Progenitor cell of endocrine pancreas (in vitro differentiated cells): ENCODE measurements at regions not wholly inside any gene's neighbourhood (a gene's known extent, or its start where the extent isn't known, plus 50 kb on each side); places are given as distances from the start of the nearest gene placed in this dataset.

Experiments
- DNase-seq: peaks from one replicate; pipeline ENCODE4 v3.0.0; 2021; ENCODE audit warnings: low spot score; ENCODE audit not compliant: unreplicated experiment
- H3K27ac Mint-ChIP-seq: 2 replicates; pipeline ENCODE4 v1.8.0; 2021; ENCODE audit warnings: mild to moderate bottlenecking, moderate library complexity, mixed read lengths
- H3K27me3 Mint-ChIP-seq: 2 replicates; pipeline ENCODE4 v1.8.0; 2021; ENCODE audit warnings: mixed read lengths
- H3K36me3 Mint-ChIP-seq: 2 replicates; pipeline ENCODE4 v1.8.0; 2022; ENCODE audit warnings: mixed read lengths; ENCODE audit not compliant: insufficient read depth
- H3K4me1 Mint-ChIP-seq: 2 replicates; pipeline ENCODE4 v1.8.0; 2021; ENCODE audit warnings: low read depth, mixed read lengths
- H3K4me3 Mint-ChIP-seq: 2 replicates; pipeline ENCODE4 v1.8.0; 2021; ENCODE audit warnings: low read depth, mild to moderate bottlenecking, moderate library complexity, mixed read lengths
- H3K9me3 Mint-ChIP-seq: 2 replicates; pipeline ENCODE4 v1.8.0; 2021; ENCODE audit warnings: low read depth, mixed read lengths
- CTCF ChIP-seq: fragments of 200-600 bp; sonication (generic); IDR thresholded peaks from one replicate; pipeline ENCODE4 v1.5.0; 2021; ENCODE audit warnings: antibody characterized with exemption, mild to moderate bottlenecking; ENCODE audit not compliant: unreplicated experiment

GRCh38 chr7:156434706-156435105 is 205.9 kb upstream of the RNF32 start:
- no peak for TF ChIP-seq CTCF
- Mint-ChIP-seq H3K4me3 (no peak overlapping the region), H3K9me3 (no peaks in the 10 kb centered on the region), H3K27me3 (peaks cover 20% of the 10 kb centered on the region), H3K4me1 (no peaks in the 10 kb centered on the region), H3K36me3 (no peaks in the 10 kb centered on the region), H3K27ac (no peak overlapping the region)
- DNase-seq = no peak

GRCh38 chr7:156432018-156432417 is 208.6 kb upstream of the RNF32 start:
- Mint-ChIP-seq H3K36me3 (no peaks in the 10 kb centered on the region), H3K4me3 (no peak overlapping the region), H3K27ac (no peak overlapping the region), H3K9me3 (no peaks in the 10 kb centered on the region), H3K27me3 (peaks cover 21% of the 10 kb centered on the region), H3K4me1 (no peaks in the 10 kb centered on the region)
- no peak for DNase-seq
- TF ChIP-seq CTCF = no peak

GRCh38 chr7:156430109-156430508 is 210.5 kb upstream of the RNF32 start:
- no peak for TF ChIP-seq CTCF
- H3K4me3 Mint-ChIP-seq = no peak overlapping the region
- peaks cover 19% of the 10 kb centered on the region for H3K27me3 Mint-ChIP-seq
- DNase-seq = no peak
- no peaks in the 10 kb centered on the region for H3K4me1 Mint-ChIP-seq
- no peak overlapping the region for H3K27ac Mint-ChIP-seq
- no peaks in the 10 kb centered on the region for H3K36me3 Mint-ChIP-seq
- no peaks in the 10 kb centered on the region for H3K9me3 Mint-ChIP-seq

GRCh38 chr7:156429514-156429913 is 211.1 kb upstream of the RNF32 start:
- Mint-ChIP-seq H3K9me3 (no peaks in the 10 kb centered on the region), H3K27me3 (peaks cover 18% of the 10 kb centered on the region), H3K4me3 (no peak overlapping the region)

GRCh38 chr7:156423876-156424275 is 216.7 kb upstream of the RNF32 start:
- H3K4me3 Mint-ChIP-seq = no peak overlapping the region
- no peak for DNase-seq
- H3K27ac Mint-ChIP-seq = no peak overlapping the region
- no peaks in the 10 kb centered on the region for H3K4me1 Mint-ChIP-seq
- H3K27me3 Mint-ChIP-seq = peaks cover 13% of the 10 kb centered on the region
- TF ChIP-seq CTCF = no peak
- peaks cover 8% of the 10 kb centered on the region for H3K9me3 Mint-ChIP-seq
- H3K36me3 Mint-ChIP-seq = peaks cover 2% of the 10 kb centered on the region

More at GRCh38 chr7:156429514-156429913, 211.1 kb upstream of the RNF32 start:
- Mint-ChIP-seq H3K27ac (no peak overlapping the region), H3K36me3 (no peaks in the 10 kb centered on the region), H3K4me1 (no peaks in the 10 kb centered on the region)
- DNase-seq = no peak
- no peak for TF ChIP-seq CTCF

GRCh38 chr7:156420496-156420895 is 220.1 kb upstream of the RNF32 start:
- Mint-ChIP-seq H3K27ac (no peak overlapping the region), H3K4me3 (no peak overlapping the region), H3K36me3 (peaks cover 2% of the 10 kb centered on the region), H3K9me3 (peaks cover 8% of the 10 kb centered on the region), H3K4me1 (no peaks in the 10 kb centered on the region), H3K27me3 (peaks cover 9% of the 10 kb centered on the region)
- no peak for DNase-seq
- TF ChIP-seq CTCF = no peak
